ENCODE measurements at regions not wholly inside any gene's neighbourhood (a gene's known extent, or its start where the extent isn't known, plus 50 kb on each side); places are given as distances from the start of the nearest gene placed in this dataset.

DNA sequence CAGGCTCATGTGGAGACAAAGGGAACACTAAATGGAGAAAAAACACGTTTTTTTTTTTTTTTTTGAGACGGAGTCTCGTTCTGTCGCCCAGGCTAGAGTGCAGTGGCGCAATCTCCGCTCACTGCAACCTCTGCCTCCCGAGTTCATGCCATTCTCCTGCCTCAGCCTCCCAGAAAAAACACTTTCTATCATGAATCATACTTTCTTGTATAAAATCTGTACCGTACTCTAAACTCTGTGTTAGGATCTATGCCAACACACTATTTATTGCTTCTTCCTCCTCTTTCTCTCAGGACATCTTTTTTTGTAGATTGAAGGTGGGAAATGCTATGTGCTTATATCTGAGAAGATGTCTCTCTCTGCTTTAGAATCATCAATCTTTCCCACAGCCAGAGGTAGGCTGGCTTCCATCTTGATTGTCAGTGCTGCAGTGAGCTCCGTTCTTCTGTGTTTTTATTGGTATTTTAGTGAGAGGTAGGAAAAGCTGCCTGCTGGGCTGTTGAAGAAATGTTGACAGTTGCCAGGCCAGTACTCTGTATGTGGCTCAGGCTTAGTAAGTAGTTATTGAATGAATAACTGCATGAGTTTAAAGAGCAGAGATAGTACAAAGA is 101.1 kb downstream of the GPR85 start:
- TF ChIP-seq, protein P1, sequence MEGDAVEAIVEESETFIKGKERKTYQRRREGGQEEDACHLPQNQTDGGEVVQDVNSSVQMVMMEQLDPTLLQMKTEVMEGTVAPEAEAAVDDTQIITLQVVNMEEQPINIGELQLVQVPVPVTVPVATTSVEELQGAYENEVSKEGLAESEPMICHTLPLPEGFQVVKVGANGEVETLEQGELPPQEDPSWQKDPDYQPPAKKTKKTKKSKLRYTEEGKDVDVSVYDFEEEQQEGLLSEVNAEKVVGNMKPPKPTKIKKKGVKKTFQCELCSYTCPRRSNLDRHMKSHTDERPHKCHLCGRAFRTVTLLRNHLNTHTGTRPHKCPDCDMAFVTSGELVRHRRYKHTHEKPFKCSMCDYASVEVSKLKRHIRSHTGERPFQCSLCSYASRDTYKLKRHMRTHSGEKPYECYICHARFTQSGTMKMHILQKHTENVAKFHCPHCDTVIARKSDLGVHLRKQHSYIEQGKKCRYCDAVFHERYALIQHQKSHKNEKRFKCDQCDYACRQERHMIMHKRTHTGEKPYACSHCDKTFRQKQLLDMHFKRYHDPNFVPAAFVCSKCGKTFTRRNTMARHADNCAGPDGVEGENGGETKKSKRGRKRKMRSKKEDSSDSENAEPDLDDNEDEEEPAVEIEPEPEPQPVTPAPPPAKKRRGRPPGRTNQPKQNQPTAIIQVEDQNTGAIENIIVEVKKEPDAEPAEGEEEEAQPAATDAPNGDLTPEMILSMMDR (IDR thresholded peaks at IDR 0.05) = no peak
- no peak for TF ChIP-seq ZFX (IDR thresholded peaks at IDR 0.05; ENCODE audit: borderline replicate concordance)

All from 22Rv1 (cell line).